Fibroblast of lung (primary cell): ENCODE measurements at regions not wholly inside any gene's neighbourhood (a gene's known extent, or its start where the extent isn't known, plus 50 kb on each side); places are given as distances from the start of the nearest gene placed in this dataset.

Source experiments
- EZH2 ChIP-seq: IDR thresholded peaks from 2 replicates; pipeline ENCODE4 v1.5.1; 2012; ENCODE audit warnings: low read length, control low read depth, mild to moderate bottlenecking; ENCODE audit errors: missing control alignments
- TF ChIP-seq, protein P1 (sequence below), 2 donors: IDR thresholded peaks in 1 of 2; conservative IDR thresholded peaks in 1 of 2; 1 replicate in 1 of 2; 2 replicates in 1 of 2; pipeline ENCODE4 v1.5.1; 2011 to 2012; ENCODE audit warnings: low read length in 2 of 2, control low read depth in 1 of 2, inconsistent platforms in 1 of 2, low read depth in 1 of 2, mild to moderate bottlenecking in 1 of 2

- TF ChIP-seq EZH2: no peak
- TF ChIP-seq, protein P1, sequence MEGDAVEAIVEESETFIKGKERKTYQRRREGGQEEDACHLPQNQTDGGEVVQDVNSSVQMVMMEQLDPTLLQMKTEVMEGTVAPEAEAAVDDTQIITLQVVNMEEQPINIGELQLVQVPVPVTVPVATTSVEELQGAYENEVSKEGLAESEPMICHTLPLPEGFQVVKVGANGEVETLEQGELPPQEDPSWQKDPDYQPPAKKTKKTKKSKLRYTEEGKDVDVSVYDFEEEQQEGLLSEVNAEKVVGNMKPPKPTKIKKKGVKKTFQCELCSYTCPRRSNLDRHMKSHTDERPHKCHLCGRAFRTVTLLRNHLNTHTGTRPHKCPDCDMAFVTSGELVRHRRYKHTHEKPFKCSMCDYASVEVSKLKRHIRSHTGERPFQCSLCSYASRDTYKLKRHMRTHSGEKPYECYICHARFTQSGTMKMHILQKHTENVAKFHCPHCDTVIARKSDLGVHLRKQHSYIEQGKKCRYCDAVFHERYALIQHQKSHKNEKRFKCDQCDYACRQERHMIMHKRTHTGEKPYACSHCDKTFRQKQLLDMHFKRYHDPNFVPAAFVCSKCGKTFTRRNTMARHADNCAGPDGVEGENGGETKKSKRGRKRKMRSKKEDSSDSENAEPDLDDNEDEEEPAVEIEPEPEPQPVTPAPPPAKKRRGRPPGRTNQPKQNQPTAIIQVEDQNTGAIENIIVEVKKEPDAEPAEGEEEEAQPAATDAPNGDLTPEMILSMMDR (conservative IDR thresholded peaks at IDR 0.05 in 1 of 2, IDR thresholded peaks at IDR 0.05 in 1 of 2; ENCODE audit: low read depth in 1 of 2, low read length in 2 of 2): no peak
Observed at GRCh38 chr6:122066200-122066599, 333.3 kb upstream of the HSF2 start.
